Stimulated activated CD4-positive, alpha-beta T cell treated with anti-CD3 and anti-CD28 coated beads, Interleukin-4, amount 100 ng/mL, for 48 hours (primary cell): ENCODE measurements at regions not wholly inside any gene's neighbourhood (a gene's known extent, or its start where the extent isn't known, plus 50 kb on each side); places are given as distances from the start of the nearest gene placed in this dataset.
"Not testable (repeated sequence)": the region's sequence is repeated elsewhere in the genome, so short reads cannot be mapped to it uniquely, and the experiment has no call there.

Source experiments
- DNase-seq, 2 donors: peaks; one replicate each; pipeline ENCODE4 v3.0.0-alpha.2; 2020; ENCODE audit warnings: low read depth in 2 of 2

DNA sequence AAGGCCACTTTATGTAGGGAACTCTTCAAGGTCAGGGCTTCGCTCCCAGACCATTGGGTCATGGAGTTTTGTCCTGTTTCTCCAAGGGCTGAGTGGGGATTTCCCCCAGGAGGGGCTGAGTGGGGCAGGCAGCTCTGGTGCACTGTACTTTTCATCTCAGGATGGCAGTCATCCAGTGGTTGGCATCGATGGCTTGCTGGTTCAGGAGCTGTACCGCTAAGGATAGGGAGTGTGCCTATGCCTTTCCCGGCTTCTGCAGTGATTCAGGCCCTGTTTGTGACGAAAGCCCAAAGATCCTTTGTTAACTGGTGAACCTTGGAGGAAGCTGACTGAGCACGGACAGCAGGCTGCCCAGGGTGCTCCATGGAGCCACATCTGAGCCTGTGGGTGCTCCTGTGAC lies 100.1 kb upstream of the GADD45A start:
- DNase-seq: no peak

DNA sequence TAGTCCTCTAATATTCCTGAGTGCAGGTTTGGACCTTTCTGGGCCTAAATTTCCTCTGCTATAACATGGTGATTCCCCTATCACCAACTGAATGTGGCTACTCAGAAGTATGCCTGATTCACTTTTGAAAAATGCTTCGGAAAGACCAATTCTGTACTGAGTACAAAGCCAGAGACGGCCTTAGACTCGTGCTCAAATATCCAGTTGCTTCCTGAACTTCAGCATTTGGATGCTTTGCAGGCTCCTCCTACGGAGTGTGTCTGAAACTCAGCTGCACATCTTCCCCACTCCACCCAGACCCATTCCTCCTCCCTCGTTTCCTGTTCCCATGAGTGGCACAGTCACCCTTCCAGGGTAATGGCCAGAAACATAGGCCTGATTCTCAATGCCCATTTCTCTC lies 98.4 kb upstream of the GADD45A start:
- DNase-seq: no peak

DNA sequence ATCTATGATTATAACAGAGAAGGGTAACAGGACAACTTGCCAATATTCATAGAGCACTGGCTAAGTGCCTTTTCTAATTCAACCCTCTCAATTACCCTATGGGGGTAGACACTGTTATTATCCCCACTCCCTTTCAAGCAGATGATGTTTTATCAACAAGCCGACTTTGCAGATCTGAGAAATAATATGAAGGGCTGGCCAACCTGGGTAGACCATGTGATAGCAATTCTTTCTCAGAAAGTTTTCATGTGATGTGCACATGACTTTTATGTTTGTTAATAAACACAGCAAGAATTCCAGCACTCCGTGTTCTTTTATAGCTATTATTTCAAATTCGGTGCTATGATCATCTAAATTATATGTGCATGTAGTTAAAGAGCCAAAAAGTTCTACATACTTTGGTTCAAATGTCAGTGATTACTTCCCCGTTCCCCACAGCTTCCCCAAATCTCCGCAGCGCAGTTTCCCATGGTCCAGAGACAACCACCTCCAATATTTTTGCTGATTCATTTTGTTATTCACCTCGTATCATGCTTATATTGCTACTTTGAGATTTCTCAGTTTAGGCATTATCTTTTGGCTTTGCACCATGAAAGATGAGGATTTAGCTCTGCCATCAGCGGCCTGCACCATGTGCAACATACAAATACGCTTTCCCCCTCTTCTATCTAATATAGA lies 96.7 kb upstream of the GADD45A start:
- DNase-seq: no peak

DNA sequence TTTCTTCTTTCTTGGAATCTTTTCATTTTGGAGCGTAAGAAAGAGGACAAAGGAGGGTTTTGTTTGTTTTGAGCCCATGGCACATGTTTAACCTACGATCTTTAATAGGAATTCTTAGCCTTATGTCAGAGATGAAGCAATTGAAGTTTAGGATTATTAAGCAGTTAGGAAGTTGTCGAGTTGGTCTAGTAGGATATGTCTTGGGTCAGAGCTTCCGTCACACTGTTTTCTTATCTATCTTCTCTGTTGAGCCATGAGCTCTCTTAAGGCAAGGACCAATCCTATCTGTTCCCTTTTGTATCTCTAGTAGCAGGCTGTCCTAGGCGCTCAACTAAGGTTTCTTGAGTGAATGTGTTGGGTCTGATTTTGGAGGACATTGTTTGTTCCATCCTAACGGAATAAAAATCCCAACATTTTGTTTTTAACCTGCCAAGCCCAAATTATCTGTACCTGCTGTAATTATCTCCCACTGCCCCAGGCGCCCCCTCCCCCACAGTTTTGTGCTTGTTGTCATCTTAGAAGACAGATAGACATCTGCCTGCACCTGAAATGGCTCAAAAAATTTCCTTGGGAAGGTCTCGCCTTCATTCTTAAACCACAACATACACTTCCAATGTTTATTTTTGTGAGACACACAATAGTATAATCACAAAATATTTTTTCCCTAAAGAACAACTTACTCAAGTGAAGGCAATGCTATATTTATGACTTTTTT lies 95.3 kb upstream of the GADD45A start:
- no peak for DNase-seq

DNA sequence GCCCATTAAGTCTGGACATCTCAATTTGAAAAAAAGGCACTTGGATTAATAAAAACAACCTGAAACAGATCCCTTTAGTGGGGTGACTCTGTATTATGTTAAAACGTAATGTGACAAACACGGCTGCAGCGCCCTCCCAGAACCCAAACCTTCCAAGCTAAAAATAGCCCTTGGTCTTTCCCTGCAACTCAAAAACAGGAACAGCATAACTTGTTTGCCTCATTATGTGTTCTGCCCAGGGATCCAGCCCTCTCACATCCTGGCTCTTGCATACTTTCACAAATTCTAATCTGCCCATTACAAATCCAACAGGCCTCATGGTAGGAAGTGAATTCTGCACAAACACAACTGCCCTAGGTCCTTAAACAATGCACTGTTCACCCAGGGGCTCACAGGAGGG lies 94.7 kb upstream of the GADD45A start:
- no peak for DNase-seq

DNA sequence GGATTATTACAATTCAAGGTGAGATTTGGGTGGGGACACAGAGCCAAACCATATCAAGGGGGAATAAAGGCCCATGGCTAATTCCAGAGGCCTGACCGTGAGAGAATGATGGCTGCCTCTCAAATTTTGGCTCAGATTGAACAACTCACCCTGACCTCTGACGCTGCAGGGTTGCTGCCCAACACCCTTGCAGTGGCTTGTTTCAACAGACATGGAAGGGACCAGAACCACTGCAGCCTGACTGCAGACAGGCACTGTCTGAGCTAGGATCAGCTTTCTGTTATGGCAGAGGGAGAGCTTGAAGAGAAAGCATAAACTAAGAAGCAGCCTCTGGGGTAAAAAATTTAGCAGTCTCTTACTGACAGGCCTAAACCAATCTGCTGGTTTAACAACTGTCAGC lies 90.2 kb upstream of the GADD45A start:
- no peak for DNase-seq

DNA sequence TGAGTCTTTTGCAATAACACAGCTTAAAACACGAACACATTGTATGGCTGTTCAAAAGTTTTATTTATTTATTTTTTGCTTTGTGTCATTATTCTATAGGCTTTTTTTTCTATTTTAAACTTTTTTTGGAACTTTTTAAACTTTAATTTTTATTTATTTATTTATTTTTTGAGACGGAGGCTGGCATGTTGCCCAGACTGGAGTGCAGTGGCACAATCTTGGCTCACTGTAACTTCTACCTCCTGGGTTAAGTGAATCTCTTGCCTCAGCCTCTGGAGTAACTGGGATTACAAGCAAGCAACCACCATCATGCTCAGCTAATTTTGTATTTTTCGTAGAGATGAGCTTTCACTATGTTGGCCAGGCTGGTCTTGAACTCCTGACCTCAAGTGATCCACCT lies 88.3 kb upstream of the GADD45A start:
- DNase-seq: no peak

DNA sequence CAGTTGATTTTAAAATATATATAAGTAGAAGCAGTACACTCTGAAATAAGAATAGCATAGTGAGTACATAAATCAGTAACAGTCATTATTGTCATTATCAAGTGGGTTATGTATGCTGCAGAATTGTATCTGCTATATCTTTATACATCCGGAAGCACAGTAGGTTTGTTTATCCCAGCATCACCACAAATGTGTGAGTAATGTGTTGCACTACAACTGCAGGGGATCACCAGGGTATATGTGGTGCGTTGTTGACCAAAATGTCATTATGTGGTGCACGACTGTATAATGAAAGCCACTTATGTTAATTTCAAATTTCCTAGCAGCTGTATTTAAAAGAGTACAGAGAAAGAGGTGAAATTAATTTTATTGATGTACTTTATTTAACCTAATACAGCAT lies 87.7 kb upstream of the GADD45A start:
- no peak for DNase-seq

DNA sequence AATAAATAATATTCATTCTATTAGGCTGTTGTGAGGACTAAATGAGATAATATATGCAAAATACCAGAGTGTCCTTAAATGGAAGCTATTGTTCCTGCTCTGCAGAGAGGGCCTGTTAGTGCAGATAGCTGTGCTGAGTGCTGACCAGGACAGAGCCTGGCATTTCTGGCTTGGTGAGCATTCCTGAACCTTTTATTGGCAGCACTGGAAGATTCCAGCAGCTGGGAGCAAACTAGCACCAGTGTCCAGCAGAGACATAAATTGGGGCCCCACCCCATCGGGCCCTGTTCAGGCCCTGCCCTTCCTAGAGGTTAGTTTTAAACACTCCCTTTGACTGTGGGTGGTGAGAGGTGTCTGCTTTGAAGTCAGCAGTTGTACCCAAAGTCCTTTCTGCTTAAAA lies 85.9 kb upstream of the GADD45A start:
- DNase-seq: no peak

DNA sequence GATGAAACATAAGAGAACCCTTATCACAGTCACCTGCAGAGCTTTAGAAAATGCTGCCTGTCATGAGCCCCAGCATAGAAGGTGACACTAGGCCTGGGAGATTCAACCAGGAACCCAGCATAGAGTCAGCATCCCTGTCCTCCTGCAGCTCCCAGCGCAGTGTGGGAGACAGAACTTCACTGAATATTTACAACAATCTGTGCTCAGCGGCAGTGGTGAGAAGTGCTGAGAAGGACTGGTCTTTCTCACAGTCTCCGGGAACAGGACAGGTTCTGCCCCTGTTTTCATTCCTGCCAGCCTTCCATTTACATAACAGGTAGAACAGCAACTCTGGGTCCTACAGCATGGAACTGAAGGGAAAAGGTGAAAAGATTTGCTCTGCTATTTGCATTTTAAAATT lies 83.5 kb upstream of the GADD45A start:
- DNase-seq: no peak

DNA sequence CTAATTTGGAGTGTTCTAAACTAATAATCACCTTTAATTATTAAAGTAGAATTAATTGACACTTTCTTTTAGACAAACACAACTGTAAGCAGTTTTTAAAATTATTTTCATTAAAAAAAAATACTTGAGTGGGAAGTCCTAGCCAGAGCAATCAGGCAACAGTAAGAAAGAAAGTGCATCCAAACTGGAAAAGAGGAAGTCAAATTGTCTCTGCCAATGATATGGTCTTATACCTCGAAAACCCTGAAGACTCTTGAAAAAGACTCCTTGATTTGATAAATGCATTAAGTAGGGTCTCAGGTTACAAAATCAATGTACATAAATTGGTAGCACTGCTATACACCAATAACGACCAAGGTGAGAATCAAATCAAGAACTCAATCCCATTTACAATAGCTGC lies 83.0 kb upstream of the GADD45A start:
- no peak for DNase-seq

DNA sequence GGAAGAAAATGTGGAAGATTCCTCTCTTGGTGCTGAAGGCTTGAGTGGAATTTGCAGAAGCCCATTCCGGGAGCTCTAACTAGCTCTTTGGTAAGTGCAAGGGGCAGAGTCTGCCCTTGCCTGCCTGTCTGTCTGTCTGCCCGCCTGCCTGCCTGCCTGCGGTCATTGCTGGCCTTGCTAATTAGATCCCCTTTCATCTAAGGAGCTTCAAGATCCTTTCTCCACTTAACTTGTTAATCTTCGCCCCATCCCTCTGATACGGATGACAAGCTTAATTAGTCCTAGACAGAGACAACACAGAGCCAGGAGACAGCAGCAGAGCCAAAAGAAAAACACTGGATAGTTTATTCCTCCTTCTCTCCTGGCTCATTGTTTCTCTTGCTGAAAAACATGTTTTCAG lies 80.2 kb upstream of the GADD45A start:
- DNase-seq: no peak

DNA sequence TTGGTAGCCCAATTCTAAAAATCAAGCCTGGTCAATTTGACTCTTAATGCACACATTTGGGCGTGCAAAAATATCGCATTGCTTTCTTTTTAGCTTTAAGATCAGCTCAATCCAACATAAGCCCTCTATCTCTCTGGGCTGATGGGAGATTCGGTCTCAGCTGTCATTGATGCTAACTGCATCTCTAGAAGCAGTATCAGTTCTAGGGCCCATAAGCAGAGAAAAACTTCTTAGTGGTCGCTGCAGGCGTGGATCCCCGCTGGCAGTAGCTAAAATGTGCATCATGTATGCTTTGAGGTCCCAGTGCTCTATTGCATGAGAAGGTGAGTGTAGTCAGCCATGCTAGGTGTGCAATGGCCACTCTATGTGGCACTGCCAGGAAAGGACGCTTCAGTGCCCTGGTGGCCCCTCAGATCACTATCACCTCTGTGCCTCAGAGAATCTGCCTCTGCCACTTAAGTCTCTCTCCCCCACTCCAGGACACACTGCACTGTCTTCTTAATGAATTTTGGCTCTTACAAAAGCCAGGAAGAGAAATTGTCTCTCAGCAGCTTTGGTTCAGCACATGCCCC lies 79.7 kb upstream of the GADD45A start:
- DNase-seq: no peak

DNA sequence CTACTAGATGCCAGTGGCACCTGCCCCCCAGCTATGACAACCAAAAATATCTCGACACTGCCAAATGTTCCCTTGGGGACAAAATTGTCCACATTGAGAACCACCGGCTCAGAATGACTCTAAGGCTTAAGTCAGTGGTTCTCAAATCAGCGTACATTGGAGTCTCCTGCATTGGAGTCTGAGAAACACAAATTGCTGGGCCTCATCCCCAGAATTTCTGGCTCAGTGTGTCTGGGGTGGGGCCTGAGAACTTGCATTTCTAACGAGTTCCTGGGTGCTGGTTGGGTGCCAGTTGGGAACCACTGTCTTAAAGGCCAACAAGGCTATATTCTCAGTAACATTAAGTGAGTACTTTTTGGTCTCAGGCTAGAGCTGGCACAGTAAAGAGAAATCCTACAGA lies 77.7 kb upstream of the GADD45A start:
- DNase-seq: no peak

DNA sequence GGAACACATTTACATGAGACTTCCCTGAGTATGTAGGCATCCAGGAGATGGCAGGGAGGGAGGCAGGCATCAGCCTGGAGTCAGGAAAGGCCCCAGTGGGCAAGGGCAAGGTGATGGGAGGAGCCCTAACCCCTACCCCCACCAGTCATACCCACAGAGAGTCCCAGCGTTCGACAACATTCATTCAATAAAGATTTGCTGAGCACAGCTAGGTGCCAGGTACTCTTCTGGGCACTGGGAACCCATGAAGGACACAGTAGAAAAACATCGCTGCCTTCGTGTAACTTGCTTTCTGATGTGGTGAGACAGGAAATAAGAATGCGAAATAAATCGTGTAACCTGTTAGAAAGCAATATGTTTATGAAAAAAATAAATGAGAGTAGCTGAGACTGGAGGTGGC lies 77.3 kb upstream of the GADD45A start:
- no peak for DNase-seq

DNA sequence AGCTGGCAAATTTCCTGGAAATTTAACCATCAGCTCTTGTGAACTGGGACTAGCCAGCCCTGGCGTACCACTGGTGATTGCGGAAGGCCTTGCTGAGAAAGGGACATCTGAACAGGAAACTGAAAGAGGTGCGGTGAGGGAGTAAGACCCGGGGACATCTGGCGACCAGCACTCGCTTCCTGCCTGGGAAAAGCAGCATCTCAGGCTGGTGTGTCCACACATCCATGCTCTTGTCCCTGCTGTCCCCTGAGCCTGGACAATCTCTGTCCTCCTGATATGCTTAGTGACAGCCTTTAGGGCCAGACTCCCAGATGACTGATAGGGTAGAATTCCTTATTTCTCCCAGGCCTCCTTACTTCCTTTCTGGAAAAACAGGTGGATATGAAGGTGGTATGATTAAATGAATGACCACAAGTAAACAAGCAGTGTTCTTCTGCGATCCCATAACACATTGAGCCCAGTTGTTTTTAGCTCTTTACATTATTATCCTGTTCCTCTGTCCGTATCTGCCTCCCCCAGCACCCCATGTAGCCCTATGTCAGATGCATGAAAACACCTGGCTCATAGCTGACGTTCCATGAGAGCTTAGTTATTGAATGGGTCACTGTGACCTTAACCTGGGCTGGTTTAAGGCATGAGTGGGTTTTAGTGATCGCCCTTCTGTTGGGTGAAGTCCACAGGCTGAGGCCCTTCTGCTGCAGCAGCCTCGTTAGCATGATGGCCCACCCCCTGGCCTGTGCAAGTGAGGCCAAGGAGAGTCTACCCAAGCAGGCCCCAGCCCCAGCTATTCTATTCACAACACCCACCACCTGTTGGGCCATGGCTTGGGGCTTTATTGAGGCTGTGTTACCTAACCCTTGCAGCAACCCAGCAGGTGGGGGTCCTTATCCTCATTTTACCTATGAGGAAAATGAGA lies 76.1 kb upstream of the GADD45A start:
- DNase-seq: no peak

DNA sequence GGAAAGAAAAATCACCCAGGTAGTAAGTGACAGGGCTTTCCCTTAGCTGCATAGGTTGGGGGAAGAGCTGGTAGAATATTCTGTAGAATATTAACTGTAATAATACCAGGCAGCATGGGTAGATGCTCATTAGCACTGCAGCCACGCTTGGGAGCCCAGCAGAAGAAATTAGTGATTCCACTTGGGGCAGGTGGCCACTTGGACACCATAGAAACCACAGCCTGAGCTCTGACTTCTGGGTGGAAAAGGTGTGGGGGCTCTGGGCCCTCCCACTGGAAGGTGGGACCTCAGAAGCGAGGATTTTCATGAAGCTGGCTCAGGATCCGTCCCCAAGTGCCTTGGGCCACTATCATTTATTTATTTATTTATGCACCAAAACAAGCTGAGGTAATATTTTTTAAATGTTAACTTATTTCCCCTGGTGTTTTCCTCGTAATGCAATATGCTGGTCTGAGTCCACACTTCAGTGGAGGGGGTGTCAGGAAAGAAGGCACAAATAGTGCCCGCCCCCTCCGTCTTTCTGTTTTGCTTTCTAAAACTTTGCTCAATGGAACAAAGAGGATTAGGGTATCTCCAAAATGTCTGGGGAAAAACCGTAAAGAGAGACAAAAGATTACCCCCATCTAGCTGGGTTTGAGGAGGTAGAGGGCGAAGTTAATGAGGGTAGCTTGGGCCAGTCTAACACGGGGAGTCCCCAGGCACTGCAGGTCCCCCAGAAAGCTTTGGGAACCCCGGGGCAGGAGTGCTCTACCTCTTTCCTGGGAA lies 75.2 kb upstream of the GADD45A start:
- no peak for DNase-seq

DNA sequence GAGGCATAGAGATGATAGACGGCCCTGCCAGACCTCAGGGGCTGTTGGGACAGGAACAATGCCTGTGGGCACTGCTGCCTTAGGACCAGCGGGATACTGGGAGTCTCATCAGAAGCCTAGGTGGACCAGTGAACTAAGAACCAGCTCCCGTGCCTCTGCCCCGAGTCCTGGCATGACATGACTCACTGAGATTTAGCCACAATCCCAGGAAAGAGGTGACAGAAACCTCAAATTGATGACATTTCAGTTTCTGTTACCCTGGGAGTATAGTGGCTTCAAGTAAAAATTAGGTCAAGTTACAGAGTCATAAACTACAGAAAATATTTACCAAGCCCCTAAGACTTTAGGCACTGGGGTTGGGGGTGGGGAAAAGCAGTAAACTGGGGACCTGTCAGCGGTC lies 74.6 kb upstream of the GADD45A start:
- no peak for DNase-seq

DNA sequence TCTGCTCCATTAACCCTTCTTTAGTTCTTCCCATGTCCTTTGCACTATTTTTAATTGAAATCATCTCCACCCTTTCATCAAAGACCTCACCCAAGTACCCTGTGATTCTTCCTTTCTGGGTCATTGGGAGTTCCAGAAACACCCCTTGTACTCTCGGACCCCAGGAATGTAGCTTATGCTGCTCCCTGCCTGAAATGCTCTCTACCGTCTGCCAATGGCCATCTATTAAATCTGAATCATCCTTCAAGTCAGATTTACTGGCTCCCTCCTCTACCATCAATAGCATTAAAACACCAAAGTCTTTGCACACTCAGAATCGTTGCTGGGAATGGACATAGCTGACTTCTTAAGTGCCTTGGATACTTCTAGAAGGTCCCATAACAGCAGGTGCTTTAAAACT lies 73.2 kb upstream of the GADD45A start:
- DNase-seq: no peak

DNA sequence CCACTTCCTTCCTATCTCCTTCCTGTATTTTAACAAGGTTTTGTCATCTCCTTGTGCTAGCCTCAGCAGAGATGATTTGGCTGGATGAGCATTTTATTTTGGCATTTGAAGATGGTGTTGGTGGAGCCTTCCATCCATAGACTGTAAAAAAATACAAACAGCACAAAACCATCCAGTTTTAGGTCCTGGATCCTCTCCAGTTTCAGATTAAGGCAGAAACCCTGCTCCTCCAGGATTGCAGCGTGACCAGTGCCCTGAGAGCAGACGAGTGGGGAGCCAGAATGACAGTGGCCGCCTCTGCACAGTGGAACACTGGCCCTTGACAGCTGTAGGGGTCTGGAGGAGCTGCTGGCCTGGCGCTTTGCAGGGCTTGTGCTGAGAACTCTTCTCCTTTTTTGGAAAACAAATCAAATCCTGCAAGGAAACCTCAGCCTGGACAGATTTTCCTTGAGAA lies 72.2 kb upstream of the GADD45A start:
- no peak for DNase-seq

DNA sequence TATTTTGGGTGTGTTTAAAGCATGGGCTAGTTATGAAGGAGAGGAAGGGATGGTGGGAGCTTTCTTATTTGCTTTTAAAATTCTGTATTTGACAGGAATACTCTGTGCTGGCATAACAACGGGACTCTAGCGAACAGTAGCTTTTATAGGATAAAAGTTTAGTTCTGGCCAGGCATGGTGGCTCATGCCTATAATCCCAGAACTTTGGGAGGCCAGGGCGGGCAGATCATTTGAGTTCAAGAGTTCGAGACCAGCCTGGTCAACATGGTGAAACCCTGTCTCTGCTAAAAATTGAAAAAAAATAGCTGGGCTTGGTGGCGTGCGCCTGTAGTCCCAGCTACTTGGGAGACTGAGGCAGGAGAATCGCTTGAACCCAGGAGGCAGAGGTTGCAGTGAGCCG lies 71.5 kb upstream of the GADD45A start:
- not testable (repeated sequence) for DNase-seq

DNA sequence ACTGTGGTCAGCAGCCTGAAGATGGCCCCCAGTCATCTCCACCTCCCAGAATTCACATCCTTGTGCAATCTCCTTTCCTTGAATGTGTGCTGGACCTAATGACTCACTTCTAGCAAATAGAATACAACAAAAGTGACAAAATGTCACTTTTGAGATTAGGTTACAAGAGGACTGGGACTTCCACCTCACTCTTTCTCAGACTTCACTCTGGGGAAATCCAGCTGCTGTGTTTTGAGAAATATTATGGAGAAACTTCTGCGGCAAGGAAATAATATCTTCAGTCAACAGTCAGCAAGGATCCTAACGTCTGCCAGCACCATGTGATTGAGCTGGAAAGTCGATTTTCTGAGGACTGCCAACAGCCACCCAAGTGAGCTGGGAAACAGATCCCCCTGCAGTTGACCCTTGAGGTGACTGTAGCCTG lies 70.5 kb upstream of the GADD45A start:
- DNase-seq: no peak
